GM12892 (cell line): ENCODE measurements at regions not wholly inside any gene's neighbourhood (a gene's known extent, or its start where the extent isn't known, plus 50 kb on each side); places are given as distances from the start of the nearest gene placed in this dataset.

Experiments
- POLR2A ChIP-seq: IDR thresholded peaks from 2 replicates; pipeline ENCODE4 v1.6.1; 2011; ENCODE audit warnings: low read depth, low read length, control low read depth
- POLR2AphosphoS5 ChIP-seq: IDR thresholded peaks from 2 replicates; pipeline ENCODE4 v1.6.1; 2011; ENCODE audit warnings: low read depth, low read length, control low read depth
- TAF1 ChIP-seq: IDR thresholded peaks from 2 replicates; pipeline ENCODE4 v1.6.1; 2011; ENCODE audit warnings: low read depth, mild to moderate bottlenecking, control low read depth, low read length, borderline replicate concordance

- no peak for TF ChIP-seq POLR2AphosphoS5
- TF ChIP-seq POLR2A, result no peak
- TF ChIP-seq TAF1, result no peak
These were observed 619.4 kb upstream of the CHAC2 start for GRCh38 chr2:53148221-53148620.
